HG03045 (cell line): ENCODE measurements at regions not wholly inside any gene's neighbourhood (a gene's known extent, or its start where the extent isn't known, plus 50 kb on each side); places are given as distances from the start of the nearest gene placed in this dataset.

Source experiments
- ATAC-seq: cut with Tn5 transposase; IDR thresholded peaks from one replicate; pipeline ENCODE4 v1.9.1; 2021; ENCODE audit warnings: mild to moderate bottlenecking, moderate library complexity; ENCODE audit not compliant: unreplicated experiment

DNA sequence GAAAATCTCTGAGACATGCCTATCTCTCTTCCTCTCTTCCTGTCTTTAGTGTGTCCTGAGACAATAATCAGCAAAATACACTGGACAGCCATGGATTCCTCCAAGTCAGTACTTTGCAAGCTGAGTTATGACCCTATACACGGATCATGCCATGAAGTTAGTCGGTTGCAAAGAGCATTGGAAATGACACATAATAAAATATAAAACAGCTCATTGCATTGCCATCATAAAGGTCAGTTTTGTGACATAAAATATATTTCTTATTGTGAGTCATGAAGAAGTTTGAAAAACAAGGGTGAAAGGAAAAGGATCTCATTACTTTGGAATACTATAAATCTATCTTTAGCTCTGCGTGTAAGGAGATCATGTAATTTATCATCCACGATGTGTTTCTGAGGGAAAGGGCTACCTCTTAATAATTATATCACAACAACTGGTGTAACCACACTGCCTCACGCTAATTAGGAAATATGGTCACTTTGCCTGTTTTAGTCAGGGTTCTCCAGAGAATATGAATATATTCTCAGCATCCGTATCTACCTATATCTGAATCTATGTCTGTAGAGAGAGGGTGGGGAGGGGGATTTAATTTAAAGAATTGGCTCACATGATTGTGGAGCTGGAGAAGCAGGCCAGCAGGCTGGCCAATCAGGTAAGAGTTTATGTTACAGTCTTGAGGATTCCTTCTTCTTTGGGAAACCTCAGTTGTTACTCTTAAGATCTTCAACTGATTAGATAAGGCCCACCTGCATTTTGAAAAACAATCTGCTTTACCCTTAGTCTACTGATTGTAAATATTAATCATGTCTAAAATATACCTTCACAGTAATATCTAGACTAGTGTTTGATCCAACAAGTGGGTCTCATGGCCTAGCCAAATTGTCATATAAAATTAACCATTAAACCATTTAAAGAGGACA, 198.8 kb downstream of the FAT3 start:
- ATAC-seq: no peak

DNA sequence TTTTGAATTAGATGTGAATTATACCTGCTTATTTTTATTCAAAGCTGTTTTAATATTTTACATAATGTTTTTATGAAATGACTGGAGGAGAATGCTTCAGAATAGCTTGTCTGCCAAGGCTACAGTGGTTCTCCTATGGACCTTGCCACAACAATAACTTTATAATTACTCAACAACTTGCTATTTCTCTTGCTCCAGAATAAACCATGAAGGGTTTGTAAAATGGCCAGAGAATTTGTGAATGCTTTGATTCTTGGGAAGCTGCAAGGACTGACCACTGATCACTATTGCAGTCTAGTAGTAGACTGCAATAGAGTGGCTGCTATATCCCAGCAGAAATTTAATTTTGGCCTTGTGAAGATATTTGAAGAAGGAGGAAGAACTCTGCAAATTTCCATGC, 199.7 kb downstream of the FAT3 start:
- no peak for ATAC-seq

DNA sequence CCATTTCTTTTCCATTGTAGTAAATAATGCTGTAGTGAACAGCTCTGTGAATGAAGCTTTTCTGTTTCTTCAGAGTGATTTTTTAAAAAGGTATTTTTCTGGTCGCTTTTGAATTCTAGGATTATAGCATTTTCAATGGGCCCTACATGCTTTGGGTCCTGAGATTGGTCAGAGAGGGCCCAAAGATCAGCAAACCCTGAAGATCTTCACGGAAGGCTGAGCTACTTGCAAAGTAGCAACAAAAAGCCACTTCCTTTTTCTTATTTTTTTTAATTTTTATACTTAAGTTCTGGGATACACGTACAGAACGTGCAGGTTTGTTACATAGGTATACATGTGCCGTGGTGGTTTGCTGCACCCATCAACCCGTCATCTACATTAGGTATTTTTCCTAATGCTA, 200.5 kb downstream of the FAT3 start:
- ATAC-seq: no peak

DNA sequence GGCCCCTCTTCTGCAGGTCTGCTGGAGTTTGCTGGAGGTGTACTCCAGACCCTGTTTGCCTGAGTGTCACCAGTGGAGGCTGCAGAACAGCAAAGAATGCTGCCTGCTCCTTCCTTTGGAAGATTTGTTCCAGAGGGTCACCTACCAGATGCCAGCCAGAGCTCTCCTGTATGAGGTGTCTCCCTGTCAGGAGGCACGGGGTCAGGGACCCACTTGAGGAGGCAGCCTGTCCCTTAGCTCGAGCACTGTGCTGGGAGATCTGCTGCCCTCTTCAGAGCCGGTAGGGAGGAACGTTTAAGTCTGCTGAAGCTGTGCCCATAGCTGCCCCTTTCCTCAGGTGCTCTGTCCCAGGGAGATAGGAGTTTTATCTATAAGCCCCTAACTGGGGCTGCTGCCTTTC, 207.9 kb downstream of the FAT3 start:
- no peak for ATAC-seq

DNA sequence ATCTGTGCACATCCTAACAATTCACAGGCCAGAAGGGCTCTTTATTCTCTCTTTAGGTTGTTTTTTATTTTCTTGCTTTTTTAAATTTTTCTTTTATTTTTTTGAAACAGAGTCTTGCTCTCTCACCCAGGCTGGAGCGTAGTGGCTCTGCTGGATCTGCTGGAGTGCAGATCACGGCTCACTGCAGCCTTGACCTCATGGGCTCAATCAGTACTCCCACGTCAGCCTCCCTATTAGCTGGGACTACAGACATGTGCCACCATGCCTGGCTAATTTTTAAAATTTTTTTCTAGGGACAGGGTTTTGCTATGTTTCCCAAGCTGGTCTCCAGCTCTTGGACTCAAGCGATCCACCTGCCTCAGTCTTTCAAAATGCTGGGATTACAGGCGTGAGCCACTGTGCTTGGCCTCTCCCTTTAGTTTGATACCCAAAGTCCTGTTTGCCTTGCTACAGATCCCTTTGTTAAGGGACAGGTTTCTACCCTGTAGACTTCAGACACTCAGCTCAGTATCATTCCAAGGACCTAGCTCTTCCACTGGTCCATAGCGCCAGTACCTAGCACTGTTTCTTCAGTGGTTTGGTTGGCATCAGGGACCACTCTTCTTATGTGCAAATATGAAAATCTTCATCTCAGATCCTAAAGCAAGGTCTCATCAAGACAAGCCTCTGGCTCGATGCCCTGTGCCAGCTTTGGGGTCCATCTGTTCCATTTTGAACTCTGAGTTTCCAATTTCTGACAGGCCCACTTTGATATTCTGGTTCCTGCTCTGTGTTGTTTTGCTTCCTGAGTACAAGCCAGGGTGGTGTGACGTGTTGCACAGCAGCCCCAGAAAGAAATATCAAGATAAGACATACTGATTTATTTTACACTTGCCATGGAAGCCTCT, 211.7 kb downstream of the FAT3 start:
- no peak for ATAC-seq

DNA sequence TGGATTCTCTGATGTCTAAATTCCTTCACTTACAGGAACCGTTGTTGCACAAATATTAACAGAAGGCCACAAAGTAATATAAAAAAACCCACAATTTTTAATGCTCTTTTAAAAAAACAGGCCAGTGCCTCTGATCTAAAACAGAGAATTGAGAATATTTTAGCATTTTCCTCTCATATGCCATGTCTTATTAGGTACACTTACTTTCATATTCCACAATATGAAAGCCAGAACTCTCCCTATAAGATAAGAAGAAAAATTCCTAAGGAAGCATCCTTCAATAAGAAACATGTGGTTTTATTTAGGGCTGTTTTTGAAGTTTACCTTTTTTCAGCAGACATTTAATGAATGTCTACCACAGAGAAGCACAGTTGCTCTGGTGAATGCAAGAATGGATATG, 214.5 kb downstream of the FAT3 start:
- ATAC-seq: no peak

DNA sequence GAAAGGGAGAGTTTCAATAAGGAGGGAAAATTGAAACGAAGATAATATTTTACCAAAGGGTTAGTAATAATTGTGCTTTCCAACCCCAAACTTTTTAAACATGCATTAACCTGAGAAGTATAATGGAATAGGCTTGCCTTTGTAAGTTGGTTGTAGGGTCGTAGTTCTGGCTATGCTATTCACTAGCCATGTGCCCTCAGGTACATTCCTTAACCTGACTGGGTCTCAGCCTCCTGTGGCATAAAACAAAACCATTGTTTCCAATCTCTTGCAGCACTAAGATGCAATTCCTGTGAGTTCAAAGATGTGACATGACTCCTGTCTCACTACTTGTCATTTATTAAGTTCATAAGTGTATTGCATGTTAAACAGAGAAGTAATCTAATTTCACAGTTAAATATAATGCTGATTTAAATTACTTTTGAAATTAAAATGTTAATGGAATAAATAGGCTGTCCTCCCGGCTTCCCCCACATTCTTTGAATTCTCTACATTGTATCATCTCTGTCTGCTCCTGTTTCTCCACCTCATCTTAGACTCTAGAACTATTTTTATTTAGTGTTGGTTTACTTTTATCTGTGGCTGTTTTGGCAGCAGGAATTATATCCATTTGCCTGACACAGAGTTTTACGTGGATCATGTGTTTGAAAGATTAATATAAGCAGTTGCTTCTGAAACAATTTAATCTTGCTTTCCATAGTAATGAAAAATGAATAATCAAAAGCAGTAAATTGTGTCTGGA, 216.3 kb downstream of the FAT3 start:
- ATAC-seq: no peak

DNA sequence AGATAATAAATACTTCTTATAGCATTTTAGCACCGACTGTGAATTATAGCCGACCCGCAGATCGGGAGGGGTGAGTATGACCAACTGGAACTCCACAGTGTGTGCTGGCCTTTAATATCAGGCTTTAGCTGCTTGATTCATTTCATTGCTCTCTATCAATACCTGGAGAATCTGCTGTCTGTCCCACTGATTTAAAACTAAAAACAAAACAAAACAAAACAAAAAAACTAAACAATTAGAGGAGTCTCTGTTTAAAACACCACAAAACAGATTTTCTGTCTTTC, 216.8 kb downstream of the FAT3 start:
- no peak for ATAC-seq

DNA sequence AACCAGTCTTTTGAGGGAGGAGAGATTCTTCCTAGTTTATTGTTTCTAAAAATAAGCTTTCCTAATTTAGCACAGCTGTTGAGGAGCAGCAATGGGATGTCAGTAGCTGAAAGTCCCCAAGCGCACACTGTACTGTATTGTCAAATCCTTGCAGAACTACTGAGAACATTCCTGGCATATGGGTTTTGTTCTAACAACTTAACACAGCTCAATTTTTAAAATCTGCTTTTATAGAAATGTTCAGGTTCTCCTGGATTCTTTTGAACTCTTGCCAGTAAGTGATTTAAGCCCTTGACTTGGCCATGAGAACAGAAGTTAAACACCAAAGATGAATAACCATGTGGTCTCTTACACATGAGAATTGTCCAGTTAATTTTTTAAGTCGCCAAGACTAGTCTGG, 218.6 kb downstream of the FAT3 start:
- ATAC-seq: no peak

DNA sequence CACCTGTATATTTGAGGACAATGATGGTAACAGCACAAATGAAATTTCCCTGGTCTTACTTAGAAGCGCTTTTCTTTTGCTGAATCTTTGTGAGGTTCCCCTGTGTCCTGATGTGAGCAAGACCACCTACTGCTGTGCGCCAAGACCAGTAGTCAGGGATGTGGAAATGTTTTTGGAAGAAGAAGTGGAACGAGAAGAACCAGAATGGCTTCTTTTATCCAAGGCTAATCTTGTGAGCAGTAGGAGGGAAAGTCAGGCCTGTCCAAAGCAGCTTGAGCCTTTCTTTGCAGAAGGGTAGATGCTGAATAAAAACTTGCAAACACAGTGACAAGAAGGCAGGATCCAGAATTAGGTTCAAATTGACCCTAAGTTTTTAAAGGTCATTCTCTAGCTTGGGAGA, 223.0 kb downstream of the FAT3 start:
- no peak for ATAC-seq

DNA sequence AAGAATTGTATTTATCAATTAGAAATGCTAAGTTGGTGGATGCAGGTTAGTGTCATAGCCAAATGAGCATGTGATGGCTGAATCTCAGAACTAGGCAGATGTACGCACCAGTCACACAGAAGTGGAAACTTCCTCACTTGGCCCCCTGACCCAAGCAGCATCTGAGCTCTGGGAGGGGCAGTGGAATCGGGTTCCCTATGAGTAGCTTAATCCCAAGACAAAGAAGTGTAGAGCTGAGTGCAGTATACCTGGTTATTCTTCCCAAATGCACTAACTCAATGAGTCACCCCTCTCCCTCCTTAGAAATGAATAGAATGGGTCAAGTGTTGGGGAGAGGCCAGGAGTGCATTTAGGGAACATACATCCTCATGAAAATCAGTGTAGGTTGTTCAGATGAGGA, 224.6 kb downstream of the FAT3 start:
- no peak for ATAC-seq

DNA sequence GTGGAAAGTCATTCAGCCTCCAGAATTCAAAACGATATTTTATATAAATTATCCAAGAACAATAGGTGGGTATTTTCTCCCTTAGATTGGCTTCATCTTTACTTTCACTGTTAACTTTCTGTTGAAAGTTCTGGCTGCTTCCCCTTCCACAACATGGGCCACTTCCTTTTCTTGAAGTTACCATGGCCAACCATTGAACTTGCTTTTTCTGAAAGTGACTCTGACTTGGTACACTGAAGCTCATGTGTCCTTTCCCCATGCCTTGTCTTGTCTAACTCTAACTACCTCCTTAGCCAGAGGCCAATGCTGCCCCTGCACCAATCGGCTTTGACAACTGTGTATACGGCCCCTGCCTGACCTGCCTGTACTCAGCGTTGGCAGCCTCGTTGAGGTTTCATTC, 225.2 kb downstream of the FAT3 start:
- ATAC-seq: no peak

DNA sequence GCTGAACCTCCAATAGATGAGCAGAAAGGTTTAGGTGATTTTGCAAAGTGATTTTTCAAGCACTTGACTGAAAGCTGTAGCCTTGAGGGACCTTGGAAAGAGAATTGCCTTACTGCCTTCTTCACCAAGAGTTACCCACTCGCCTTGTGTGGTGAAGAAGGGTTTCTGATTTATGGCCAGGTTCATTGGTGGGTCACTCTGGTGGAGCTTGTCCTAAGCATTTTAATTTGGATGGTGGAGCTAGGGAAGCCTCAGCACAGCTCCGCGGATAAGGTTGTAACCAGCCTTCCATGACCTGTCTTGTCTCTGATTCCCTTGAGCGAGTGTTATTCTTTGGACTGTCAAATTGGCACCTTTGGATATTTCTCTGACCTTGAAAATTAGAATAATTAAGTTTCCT, 226.4 kb downstream of the FAT3 start:
- no peak for ATAC-seq

DNA sequence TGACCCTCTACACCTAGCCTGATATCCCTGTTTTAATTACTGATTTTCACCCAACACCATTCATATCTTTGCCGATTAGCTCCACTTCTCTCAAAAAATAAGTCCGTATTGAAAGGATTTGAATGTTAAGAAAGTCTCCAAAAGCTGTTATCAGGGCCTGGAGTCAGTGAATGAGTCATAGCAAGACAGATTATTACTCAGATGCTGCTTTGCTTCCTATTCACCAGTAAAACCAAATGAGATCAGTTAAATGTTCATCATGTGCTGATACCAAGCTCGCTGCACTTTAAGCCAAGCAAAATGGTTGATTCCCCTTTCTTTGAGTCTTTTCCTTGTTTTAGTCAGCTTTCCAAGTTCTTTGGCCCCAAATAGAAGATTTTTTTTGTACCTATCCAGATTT, 228.4 kb downstream of the FAT3 start:
- ATAC-seq: no peak

DNA sequence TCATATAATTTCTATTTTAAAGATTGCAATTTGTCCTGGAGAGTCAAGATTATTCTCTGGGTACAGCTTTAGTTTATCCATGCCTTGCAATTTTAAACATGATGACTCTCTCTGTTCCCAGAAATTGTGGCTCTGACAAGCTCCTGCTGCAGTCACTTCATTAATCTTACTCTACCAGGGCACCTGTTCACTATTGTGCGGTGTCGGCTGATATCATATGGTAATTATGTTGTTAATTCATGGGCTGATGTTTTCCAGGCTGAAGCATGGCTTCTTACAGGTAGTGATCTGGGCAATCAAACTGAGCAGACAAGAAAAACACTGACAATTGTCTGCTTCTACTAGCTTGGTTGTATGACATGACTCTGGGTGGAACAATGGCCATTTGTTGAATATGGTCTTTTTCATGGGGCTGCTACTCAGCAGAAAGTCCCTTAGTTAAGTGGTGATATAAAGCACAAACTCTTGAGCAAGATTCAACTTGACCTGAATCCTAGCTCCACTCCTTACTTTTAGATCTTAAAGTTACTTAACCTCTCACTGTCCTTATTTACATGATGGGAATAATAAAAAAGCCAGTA, 230.7 kb downstream of the FAT3 start:
- ATAC-seq: no peak

DNA sequence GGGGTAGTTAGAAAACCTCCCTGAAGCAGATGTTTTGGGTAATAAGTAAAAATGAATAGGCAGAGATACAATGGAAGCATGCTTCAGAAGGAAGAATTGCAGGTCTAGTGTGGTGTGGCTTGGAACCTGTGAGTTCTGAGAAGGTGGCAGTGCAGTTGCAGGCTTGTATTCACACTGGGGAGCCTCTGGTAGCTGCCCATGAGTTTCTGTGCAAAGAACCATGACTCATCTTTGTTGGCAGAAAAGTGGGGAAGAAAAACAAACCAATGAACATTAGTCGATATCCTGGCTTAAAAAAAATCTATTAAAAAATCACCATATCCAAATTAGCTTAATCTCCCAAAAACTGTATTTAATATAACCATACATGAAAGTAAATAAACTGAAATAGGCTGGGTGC, 232.6 kb downstream of the FAT3 start:
- no peak for ATAC-seq

DNA sequence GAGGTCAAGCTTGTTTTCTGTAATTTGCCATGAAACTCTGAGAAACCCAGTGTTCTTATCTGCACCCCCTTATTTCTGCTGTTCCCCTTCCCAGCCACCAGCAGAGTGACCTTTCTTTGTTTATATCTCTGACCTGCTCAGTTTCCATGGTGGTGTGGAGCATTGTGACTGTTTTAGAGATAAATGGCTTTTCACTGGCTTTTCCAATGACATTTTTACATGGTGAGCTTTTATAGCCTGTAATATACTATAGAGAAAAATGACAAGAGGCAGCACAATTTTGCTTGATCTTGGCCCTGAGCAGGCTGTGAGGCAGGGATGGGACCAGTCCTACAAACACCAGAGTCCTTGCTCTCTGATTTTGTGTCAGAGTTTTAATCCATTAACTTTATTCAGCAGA, 233.9 kb downstream of the FAT3 start:
- ATAC-seq: no peak

DNA sequence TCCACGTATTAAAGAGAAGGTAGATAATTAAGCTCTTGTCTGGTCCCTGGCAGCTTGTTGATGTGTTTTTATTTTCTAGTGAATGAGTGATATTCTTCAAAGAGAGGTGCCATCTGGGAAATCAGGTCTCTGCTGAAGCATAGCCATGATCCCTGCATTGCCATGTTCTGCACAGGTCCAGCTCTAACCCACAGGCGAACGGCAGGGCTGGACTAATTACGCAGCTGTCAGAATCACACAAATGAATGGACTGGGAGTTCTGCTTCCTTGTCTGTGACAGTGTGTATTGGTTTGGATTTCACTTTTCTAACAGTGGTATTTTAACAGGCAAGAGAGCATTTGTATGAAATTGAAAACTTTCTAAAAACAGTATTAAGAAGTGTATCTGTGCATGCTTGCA, 235.6 kb downstream of the FAT3 start:
- no peak for ATAC-seq

DNA sequence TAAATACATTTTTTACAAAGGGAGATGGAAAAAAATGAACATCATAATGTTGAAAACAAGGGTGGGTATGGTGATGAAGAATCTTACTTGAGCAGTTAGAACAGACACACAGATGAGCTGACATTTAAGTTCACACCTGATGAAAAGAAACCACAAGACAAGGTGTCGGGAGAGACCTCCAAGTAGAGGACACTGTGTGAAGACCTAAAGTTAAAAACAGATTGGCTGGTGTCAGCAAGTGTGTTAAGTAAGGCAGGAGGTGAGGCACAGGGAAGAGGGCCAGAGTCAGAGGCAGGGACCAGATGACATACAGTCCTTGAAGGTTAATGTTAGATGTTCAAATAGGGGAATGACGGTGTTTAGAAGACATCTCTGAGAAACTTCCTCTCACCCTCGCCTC, 236.8 kb downstream of the FAT3 start:
- no peak for ATAC-seq

DNA sequence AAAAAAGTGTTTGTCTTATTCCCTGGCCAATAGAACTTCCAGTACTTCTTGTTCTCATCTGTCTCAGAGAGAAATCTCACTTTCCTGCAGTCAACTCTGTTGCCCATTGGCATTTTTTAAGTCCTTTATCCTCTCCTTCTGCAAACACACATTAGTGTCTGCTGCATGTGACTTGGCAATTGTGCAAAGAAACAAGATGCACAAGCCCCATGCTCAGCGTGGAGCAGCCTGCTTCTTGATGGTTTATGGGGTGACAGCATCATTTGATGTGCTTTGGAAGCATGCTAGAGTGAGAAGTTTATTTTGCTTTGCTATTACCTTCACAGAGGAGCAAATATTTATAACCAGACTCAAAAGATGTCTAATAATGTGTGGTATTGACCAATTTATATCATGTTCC, 238.2 kb downstream of the FAT3 start:
- no peak for ATAC-seq

DNA sequence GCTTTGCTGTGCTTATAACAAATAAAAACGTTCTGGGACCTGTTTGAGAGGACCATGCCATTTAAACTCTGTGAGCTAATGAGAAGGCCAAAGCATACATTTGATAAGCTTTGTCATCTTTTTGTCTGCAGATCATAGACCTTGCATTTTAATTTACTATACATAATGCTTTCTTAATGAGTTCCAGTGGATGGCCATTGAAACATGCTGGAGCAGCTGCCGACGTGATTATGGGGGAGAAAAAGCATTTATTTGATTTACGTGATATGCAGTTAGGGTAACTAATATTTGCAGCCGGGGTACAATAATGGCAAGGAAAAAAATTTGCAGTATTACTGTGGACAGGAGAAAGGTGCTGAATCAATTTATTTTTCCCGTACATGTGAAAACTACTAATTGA, 240.2 kb downstream of the FAT3 start:
- ATAC-seq: no peak
